Dermis blood vessel endothelial cell (primary cell): ENCODE measurements at regions not wholly inside any gene's neighbourhood (a gene's known extent, or its start where the extent isn't known, plus 50 kb on each side); places are given as distances from the start of the nearest gene placed in this dataset.
"Not testable (repeated sequence)": the region's sequence is repeated elsewhere in the genome, so short reads cannot be mapped to it uniquely, and the experiment has no call there.

Experiments
- DNase-seq: peaks from one replicate; pipeline ENCODE4 v3.0.0; 2010

GRCh38 chr5:44756097-44756496 lies 52.6 kb upstream of the MRPS30 start:
- not testable (repeated sequence) for DNase-seq

- no peak for DNase-seq
These were observed 61.4 kb upstream of the MRPS30 start for GRCh38 chr5:44747396-44747795.

- no peak for DNase-seq
These were observed 68.1 kb upstream of the MRPS30 start for GRCh38 chr5:44740660-44741059.

GRCh38 chr5:44729536-44729935 lies 79.2 kb upstream of the MRPS30 start:
- DNase-seq, result no peak

- no peak for DNase-seq
These were observed 81.6 kb upstream of the MRPS30 start for GRCh38 chr5:44727100-44727499.

GRCh38 chr5:44719856-44720255 lies 88.9 kb upstream of the MRPS30 start:
- DNase-seq, result no peak

GRCh38 chr5:44714871-44715561 lies 93.7 kb upstream of the MRPS30 start:
- no peak for DNase-seq

- DNase-seq, result no peak
These were observed 95.3 kb upstream of the MRPS30 start for GRCh38 chr5:44713446-44713845.

GRCh38 chr5:44711901-44712300 lies 96.8 kb upstream of the MRPS30 start:
- no peak for DNase-seq

- no peak for DNase-seq
These were observed 100.1 kb upstream of the MRPS30 start for GRCh38 chr5:44708602-44709001.

- no peak for DNase-seq
These were observed 101.0 kb upstream of the MRPS30 start for GRCh38 chr5:44707721-44708120.

- DNase-seq, result no peak
These were observed 111.7 kb upstream of the MRPS30 start for GRCh38 chr5:44697025-44697424.

GRCh38 chr5:44695259-44695658 lies 113.5 kb upstream of the MRPS30 start:
- DNase-seq, result no peak

- no peak for DNase-seq
These were observed 116.9 kb upstream of the MRPS30 start for GRCh38 chr5:44691802-44692201.

GRCh38 chr5:44681906-44682305 lies 126.8 kb upstream of the MRPS30 start:
- DNase-seq, result no peak

- DNase-seq, result no peak
These were observed 129.5 kb upstream of the MRPS30 start for GRCh38 chr5:44679214-44679613.

GRCh38 chr5:44675296-44675695 lies 133.5 kb upstream of the MRPS30 start:
- DNase-seq, result no peak

GRCh38 chr5:44674461-44674860 lies 134.3 kb upstream of the MRPS30 start:
- DNase-seq, result no peak

GRCh38 chr5:44668471-44668870 lies 140.3 kb upstream of the MRPS30 start:
- not testable (repeated sequence) for DNase-seq

GRCh38 chr5:44665101-44665701 lies 143.5 kb upstream of the MRPS30 start:
- DNase-seq, result no peak

GRCh38 chr5:44664711-44665100 lies 144.0 kb upstream of the MRPS30 start:
- DNase-seq, result no peak

GRCh38 chr5:44663991-44664710 lies 144.6 kb upstream of the MRPS30 start:
- no peak for DNase-seq

GRCh38 chr5:44661851-44662250 lies 146.9 kb upstream of the MRPS30 start:
- DNase-seq, result no peak

- DNase-seq, result no peak
These were observed 148.5 kb upstream of the MRPS30 start for GRCh38 chr5:44660251-44660650.
